ENCODE measurements at regions not wholly inside any gene's neighbourhood (a gene's known extent, or its start where the extent isn't known, plus 50 kb on each side); places are given as distances from the start of the nearest gene placed in this dataset.

- no peak for DNase-seq (ENCODE audit: low read depth)
These were observed 76.6 kb upstream of the F3 start for GRCh38 chr1:94617957-94618739.

- no peak for DNase-seq (ENCODE audit: low read depth)
These were observed 75.7 kb upstream of the F3 start for GRCh38 chr1:94617134-94617805.

- no peak for DNase-seq (ENCODE audit: low read depth)
These were observed 74.9 kb upstream of the F3 start for GRCh38 chr1:94616506-94616905.

GRCh38 chr1:94614996-94615395 is 73.4 kb upstream of the F3 start:
- no peak for DNase-seq (ENCODE audit: low read depth)

DNA sequence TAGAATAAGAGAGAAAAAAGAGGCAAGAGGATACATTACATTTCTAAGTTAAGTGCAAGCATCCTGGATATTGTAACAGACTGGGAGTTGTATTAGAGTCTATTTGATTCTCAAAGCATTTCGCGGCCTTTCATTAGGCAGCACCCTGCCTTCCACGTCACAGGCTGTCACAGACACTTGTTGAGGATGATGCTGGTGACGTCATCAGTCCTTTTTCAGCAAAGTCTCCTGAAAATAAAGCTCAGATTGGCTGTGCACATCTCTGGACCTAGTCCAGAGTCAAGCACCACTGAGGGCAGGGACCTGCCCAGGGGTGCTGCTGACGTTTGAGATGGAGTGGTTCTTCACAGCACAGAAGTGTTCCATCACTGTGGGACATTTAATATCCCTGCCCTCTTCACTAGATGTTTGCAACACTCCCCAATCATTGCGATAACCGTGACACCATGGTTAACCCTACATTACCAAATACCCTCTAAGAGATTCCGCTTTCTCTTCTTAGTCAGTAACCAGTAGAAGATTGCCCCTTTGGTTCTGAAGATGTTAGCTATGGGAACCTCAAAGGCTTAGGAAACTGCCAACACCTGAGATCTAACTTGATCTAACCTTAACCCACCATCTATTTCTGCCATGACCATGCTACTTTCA is 72.7 kb upstream of the F3 start:
- no peak for DNase-seq (ENCODE audit: low read depth)

DNA sequence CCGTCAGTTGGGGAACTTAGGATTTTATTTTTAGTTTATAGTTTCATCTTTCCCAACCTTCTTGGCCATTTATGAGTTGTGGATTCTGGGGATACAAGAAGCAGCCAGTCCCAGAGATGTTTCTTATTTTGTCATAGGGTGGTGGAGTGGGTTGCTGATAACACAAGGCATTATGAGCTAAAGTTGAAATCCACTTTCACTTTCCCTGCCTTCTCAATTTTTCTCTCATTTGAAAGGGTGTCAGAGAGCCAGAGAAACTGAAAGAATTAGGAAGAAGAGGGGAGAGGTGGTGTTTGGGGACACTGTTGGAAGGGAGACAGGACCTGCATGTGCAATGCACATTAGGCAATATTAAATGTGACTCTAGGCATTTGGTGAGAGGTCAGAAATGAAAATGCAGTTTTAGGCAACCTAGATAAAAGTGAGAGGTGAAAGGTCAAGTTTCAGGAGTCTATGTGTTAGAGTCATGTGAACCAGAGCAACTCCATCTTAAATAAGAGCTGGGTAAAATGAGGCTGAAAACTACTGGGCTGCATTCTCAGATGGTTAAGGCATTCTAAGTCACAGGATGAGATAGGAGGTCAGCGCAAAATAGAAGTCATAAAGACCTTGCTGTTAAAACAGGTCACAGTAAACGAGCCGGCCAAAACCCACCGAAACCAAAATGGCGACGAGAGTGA is 71.1 kb upstream of the F3 start:
- no peak for DNase-seq (ENCODE audit: low read depth)

DNA sequence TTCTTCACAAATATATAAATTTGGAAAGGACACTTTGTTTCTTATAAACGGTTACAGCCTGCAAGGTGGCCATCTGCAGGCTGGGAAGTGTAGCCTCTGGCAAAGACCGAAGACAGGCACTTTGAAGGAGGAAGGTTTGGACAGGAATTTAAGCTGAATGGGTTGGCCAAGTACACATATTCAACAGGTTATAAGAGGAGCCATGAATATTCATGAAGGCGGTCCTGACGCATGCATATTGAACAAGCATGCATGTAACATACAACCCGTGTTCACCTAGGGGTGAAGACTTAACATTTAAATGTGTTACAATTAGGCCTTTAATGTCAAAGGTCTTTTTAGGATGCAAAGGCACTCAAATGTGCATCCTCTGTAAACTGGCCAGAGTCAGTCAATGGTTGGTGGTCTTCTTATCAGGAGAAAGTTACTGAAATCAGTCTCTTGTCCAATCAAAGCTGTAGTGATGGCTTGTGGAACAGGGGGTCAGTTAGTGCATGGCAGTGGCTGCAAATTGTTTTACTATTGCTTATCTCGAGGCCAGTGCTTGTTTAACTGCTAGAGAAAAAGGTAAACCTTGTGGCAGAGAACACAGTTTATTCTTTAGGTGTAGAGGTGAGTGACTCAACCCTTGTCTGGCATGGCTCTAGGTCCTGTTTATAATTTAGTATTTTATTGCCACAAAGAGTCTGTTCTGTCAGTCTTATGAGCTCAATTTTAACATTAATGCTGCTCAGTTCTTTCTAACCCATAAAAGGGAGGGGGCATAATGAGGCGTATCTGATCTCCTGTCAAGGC is 70.3 kb upstream of the F3 start:
- no peak for DNase-seq (ENCODE audit: low read depth)

DNA sequence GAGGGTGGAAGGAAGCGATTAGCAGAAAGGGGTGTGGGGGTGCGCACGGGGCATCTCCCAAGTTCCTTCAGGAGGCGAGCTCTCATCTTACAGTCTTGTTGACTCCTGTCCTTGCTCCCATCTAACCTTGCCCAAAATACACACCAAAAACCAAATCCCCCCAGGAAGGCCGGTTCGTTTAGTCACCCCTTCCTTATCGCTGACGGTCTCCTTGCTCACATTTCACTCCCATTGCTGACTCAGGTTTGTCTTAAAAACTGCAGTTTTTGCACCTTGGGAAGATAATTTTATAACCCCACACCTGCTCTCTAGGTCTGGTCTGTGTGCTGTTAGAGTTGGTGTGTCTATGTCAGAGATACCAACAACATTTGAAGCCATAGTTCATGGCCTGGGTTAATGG is 68.1 kb upstream of the F3 start:
- DNase-seq (ENCODE audit: low read depth), result no peak

- no peak for DNase-seq (ENCODE audit: low read depth)
These were observed 67.4 kb upstream of the F3 start for GRCh38 chr1:94608852-94609530.

DNA sequence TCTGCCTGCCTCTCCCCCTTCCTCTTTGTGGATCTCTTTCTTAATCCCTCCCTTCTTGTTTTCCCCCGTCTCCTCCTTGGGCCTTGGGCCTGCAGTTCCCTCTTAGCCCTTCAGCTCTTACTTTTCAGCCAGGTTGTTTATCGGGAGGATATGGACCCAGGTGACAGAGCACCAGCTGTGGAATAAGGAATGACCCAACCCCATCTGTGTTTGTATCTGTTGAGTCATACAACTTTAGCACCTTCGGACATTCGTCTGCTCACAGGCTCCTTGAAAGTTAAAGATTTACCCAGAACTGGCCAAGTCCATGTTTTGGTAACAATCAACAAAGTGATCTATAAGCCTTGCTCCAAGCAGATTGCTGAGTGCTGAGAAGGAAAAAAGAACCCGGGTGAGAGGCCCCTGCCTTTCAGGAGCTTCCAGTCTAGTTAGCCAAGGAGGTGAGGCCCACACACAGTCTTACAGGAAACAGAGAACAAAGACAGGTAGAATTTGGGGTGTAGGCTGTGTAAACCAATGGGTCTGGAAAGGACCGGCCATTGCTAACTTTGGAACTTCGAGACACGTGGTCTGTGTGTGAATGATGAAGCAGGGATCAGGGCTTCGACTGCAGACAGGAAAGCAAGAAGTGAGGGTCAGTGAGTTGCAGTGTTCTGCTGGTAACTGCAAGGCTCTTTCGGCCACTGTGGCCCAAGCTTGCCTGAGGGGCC is 66.7 kb upstream of the F3 start:
- no peak for DNase-seq (ENCODE audit: low read depth)

DNA sequence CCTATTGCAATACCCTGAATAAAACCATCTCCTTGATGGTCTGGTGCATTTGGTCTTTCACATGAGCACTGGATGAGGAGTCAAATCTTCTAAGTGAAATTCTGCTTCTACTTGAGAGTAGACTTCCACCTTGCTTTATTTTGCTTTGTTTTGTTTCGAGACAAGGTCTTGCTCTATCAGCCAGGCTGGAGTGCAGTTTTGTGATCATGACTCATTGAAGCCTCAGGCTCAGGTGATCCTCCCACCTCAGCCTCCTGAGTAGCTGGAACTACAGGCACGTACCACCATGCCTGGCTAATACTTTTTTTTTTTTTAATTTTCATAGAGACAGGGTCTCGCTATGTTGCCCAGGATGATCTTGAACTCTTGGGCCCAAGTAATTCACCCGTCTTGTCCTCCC is 65.8 kb upstream of the F3 start:
- no peak for DNase-seq (ENCODE audit: low read depth)

- DNase-seq (ENCODE audit: low read depth), result no peak
These were observed 64.9 kb upstream of the F3 start for GRCh38 chr1:94606471-94606870.

GRCh38 chr1:94603663-94604062 is 62.1 kb upstream of the F3 start:
- no peak for DNase-seq (ENCODE audit: low read depth)

DNA sequence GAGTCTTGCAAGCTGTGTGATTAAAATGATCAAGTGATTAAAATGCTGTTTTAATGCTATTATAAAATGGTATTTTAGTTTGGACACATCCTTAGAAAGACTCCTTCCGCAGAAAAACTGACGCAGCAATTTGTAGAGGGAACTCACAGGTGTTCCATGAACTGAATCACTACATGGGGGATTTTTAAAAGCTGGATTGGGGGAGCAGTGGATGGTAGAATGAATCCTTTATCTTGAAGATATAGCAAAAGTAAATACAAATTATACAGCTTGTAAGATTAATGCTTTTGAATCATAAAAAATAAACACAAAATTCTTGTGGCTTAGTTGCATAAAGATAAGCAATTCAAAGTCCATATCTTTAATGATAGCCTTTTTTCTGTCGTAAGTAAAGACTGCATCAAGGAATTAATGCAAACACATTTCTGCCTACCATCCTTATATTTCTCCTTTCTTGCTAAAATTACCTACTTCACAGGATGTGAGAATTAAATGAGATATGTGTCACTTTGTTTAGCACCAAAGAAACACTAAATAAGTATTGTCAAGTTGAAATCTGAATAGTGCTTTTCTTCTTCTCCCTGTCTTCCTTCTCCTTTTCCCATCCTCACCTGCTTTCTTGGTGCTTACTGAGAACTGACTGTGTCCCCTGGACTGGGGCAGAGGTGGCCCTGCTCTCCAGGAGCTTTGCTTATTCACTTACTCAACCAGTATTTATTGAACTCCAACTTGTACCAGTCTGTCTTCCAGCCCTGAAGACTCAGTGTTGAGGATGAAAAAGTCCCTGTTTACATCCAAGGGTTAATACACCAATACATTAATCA is 61.5 kb upstream of the F3 start:
- no peak for DNase-seq (ENCODE audit: low read depth)

- no peak for DNase-seq (ENCODE audit: low read depth)
These were observed 60.8 kb upstream of the F3 start for GRCh38 chr1:94602316-94602715.

DNA sequence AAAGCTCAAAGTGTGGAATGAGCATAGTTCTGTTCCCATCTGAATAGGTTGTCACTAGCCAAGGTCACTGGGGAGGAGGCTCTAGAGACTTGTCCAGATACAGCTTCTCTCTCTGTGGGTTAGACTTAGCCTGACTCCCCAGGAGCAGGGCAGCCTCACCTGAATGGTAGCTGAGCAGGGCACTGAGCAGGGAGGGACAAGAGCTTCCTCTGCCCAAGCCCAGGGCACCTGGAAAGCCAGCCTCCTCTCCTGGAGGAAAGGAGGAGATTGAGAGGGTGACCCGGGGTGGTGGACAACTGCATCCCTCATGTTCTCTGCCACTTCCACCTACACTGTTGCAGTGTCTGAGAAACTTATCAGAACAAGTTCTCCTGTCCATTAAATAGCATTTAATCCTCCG is 59.0 kb upstream of the F3 start:
- no peak for DNase-seq (ENCODE audit: low read depth)

- no peak for DNase-seq (ENCODE audit: low read depth)
These were observed 57.7 kb upstream of the F3 start for GRCh38 chr1:94599095-94599813.

DNA sequence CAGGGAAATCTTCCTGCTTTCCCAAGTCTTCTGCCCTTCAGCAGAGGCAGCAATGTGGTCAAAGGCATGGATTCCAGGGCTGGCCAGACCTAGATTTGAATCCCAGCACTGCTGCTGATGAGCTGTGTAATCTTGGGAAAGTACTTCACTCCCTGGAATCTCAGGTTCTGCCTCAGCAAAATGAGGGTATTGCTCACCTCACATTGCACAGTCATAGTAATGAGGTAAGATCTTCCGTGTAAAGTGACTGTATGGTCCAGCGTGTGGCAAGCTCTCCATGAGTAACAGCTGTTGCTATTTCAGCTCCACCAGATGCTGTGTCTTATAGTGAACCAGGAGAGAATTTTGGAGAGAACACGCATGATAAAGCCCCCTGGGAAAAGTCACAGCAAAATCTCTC is 56.1 kb upstream of the F3 start:
- DNase-seq (ENCODE audit: low read depth), result no peak

GRCh38 chr1:94596260-94596659 is 54.7 kb upstream of the F3 start:
- no peak for DNase-seq (ENCODE audit: low read depth)

All from forelimb muscle (tissue), 1 donor.